SK-N-SH treated with all-trans-retinoic acid at 6 μM for 48 hours (cell line): ENCODE measurements at regions not wholly inside any gene's neighbourhood (a gene's known extent, or its start where the extent isn't known, plus 50 kb on each side); places are given as distances from the start of the nearest gene placed in this dataset.

Source experiments
- ARNTL ChIP-seq: fragments of 450-650 bp; formaldehyde crosslinking; IDR thresholded peaks from 2 replicates; pipeline ENCODE4 v1.5.0; 2020; ENCODE audit warnings: low read depth, mild to moderate bottlenecking, moderate library complexity, borderline replicate concordance
- CREB5 ChIP-seq: fragments of 250-450 bp; sonication (Bioruptor Pico); IDR thresholded peaks from 2 replicates; pipeline ENCODE4 v1.5.1; 2020; ENCODE audit warnings: low read depth, mild to moderate bottlenecking, moderate library complexity
- CSRNP3 ChIP-seq: fragments of 250-450 bp; sonication (Bioruptor Pico); IDR thresholded peaks from 2 replicates; pipeline ENCODE4 v1.5.1; 2021; ENCODE audit warnings: mild to moderate bottlenecking, moderate library complexity
- ESRRG ChIP-seq: fragments of 250-450 bp; sonication (Bioruptor Pico); IDR thresholded peaks from 2 replicates; pipeline ENCODE4 v1.6.1; 2021; ENCODE audit warnings: mild to moderate bottlenecking
- PPARA ChIP-seq: fragments of 250-450 bp; sonication (Bioruptor Pico); IDR thresholded peaks from 2 replicates; pipeline ENCODE4 v1.5.0; 2020; ENCODE audit warnings: mild to moderate bottlenecking, borderline replicate concordance
- RARB ChIP-seq: fragments of 250-450 bp; sonication (Bioruptor Pico); IDR thresholded peaks from 2 replicates; pipeline ENCODE4 v1.8.0; 2021; ENCODE audit warnings: mild to moderate bottlenecking, moderate library complexity
- TCF4 ChIP-seq: fragments of 250-450 bp; sonication (Bioruptor Pico); IDR thresholded peaks from 2 replicates; pipeline ENCODE4 v1.8.0; 2021; ENCODE audit warnings: mild to moderate bottlenecking, moderate library complexity, borderline replicate concordance
- ZFP3 ChIP-seq: fragments of 250-450 bp; sonication (Bioruptor Pico); IDR thresholded peaks from 2 replicates; pipeline ENCODE4 v1.5.0; 2020; ENCODE audit warnings: mild to moderate bottlenecking, moderate library complexity
- ZFP30 ChIP-seq: fragments of 450-650 bp; formaldehyde crosslinking; IDR thresholded peaks from 2 replicates; pipeline ENCODE4 v1.5.0; 2022; ENCODE audit warnings: mild to moderate bottlenecking, moderate library complexity
- ZNF8 ChIP-seq: fragments of 450-650 bp; formaldehyde crosslinking; IDR thresholded peaks from 2 replicates; pipeline ENCODE4 v1.5.0; 2020; ENCODE audit warnings: mild to moderate bottlenecking, moderate library complexity

- TF ChIP-seq CSRNP3 (CRISPR knock-in tag) (no peak), ESRRG (CRISPR knock-in tag) (no peak), ARNTL (CRISPR knock-in tag) (no peak), ZNF8 (CRISPR knock-in tag) (no peak), PPARA (CRISPR knock-in tag) (no peak), CREB5 (CRISPR knock-in tag) (no peak), TCF4 (CRISPR knock-in tag) (no peak), ZFP3 (CRISPR knock-in tag) (no peak), ZFP30 (CRISPR knock-in tag) (no peak), RARB (CRISPR knock-in tag) (no peak)
Measured at GRCh38 chr11:90884181-90884580, 661.3 kb upstream of the CHORDC1 start.
